Keratinocyte (primary cell): ENCODE measurements at regions not wholly inside any gene's neighbourhood (a gene's known extent, or its start where the extent isn't known, plus 50 kb on each side); places are given as distances from the start of the nearest gene placed in this dataset.

Source experiments
- DNase-seq: peaks from one replicate; pipeline ENCODE4 v3.0.0-alpha.2; 2011; ENCODE audit warnings: low read depth, missing footprints, low spot score
- FAIRE-seq: peaks from 2 replicates; lab custom pipeline; 2011; peaks lifted over from hg19 to GRCh38; lab: Jason Lieb, UNC
- H2AFZ ChIP-seq: 2 replicates; pipeline ENCODE4 v1.6.0; 2012; ENCODE audit warnings: low read length, control low read depth, inconsistent platforms; ENCODE audit not compliant: control insufficient read depth
- H3K27ac ChIP-seq: 2 replicates; pipeline ENCODE4 v1.5.1; 2011; ENCODE audit warnings: low read length; ENCODE audit not compliant: control insufficient read depth, insufficient read depth
- H3K27me3 ChIP-seq: 3 replicates; pipeline ENCODE4 v1.6.0; 2011; ENCODE audit warnings: low read length; ENCODE audit not compliant: control insufficient read depth, insufficient read depth; ENCODE audit errors: extremely low read depth
- H3K36me3 ChIP-seq, 2 experiments: 2 replicates in 1 of 2; 3 replicates in 1 of 2; pipeline ENCODE4 v1.5.1; 2011; ENCODE audit warnings: low read length in 2 of 2, mild to moderate bottlenecking in 1 of 2; ENCODE audit not compliant: control insufficient read depth in 2 of 2, insufficient read depth in 2 of 2; ENCODE audit errors: extremely low read depth in 1 of 2
- H3K4me1 ChIP-seq: 3 replicates; pipeline ENCODE4 v1.5.1; 2011; ENCODE audit warnings: low read length; ENCODE audit not compliant: control insufficient read depth, insufficient read depth; ENCODE audit errors: extremely low read depth
- H3K4me2 ChIP-seq: 3 replicates; pipeline ENCODE4 v1.6.0; 2011; ENCODE audit warnings: low read depth, low read length; ENCODE audit not compliant: control insufficient read depth, insufficient read depth; ENCODE audit errors: extremely low read depth
- H3K4me3 ChIP-seq, 3 experiments: fragments of 200-600 bp in 1 of 3; sonication (generic) in 1 of 3; 2 replicates in 2 of 3; 3 replicates in 1 of 3; pipeline ENCODE4 v1.5.1; 2011 to 2016; ENCODE audit warnings: low read length in 3 of 3, mild to moderate bottlenecking in 3 of 3, control low read depth in 2 of 3, inconsistent platforms in 1 of 3, low read depth in 1 of 3, mixed read lengths in 1 of 3, mixed run types in 1 of 3, moderate library complexity in 1 of 3; ENCODE audit not compliant: control insufficient read depth in 2 of 3, insufficient read depth in 2 of 3; ENCODE audit errors: extremely low read depth in 1 of 3
- H3K79me2 ChIP-seq: 2 replicates; pipeline ENCODE4 v1.6.0; 2012; ENCODE audit warnings: low read length; ENCODE audit not compliant: control insufficient read depth, insufficient read depth
- H3K9ac ChIP-seq: 3 replicates; pipeline ENCODE4 v1.6.0; 2011; ENCODE audit warnings: low read length; ENCODE audit not compliant: control insufficient read depth, insufficient read depth; ENCODE audit errors: extremely low read depth
- H3K9me1 ChIP-seq: 3 replicates; pipeline ENCODE4 v1.6.0; 2011; ENCODE audit warnings: low read length; ENCODE audit not compliant: control insufficient read depth, insufficient read depth; ENCODE audit errors: extremely low read depth
- H3K9me3 ChIP-seq: 2 replicates; pipeline ENCODE4 v1.5.1; 2012; ENCODE audit warnings: low read depth, low read length; ENCODE audit not compliant: control insufficient read depth
- H4K20me1 ChIP-seq: 3 replicates; pipeline ENCODE4 v1.6.0; 2011; ENCODE audit warnings: low read length; ENCODE audit not compliant: control insufficient read depth, insufficient read depth; ENCODE audit errors: extremely low read depth
- EZH2 ChIP-seq: IDR thresholded peaks from one replicate; pipeline ENCODE4 v1.6.1; 2012; ENCODE audit warnings: inconsistent platforms, mild to moderate bottlenecking, low read length, moderate library complexity
- dilution Hi-C: fragments of 300-500 bp; cut with MboI; formaldehyde crosslinking; loops from one replicate; pipeline ENCODE4 v1.7.0; 2020; ENCODE audit warnings: low sequenced_read_pairs; ENCODE audit not compliant: extremely low pct_ligation_motif_present
- TF ChIP-seq, protein P1 (sequence below), 3 experiments: IDR thresholded peaks in 1 of 3; conservative IDR thresholded peaks in 1 of 3; optimal IDR thresholded peaks in 1 of 3; 2 replicates in 2 of 3; 3 replicates in 1 of 3; pipeline versions ENCODE3 to v1.5.1; 2011; ENCODE audit warnings: low read length in 3 of 3, mild to moderate bottlenecking in 3 of 3, moderate library complexity in 2 of 3, control low read depth in 1 of 3, inconsistent platforms in 1 of 3; ENCODE audit not compliant: insufficient read depth in 2 of 3; ENCODE audit errors: extremely low read depth in 1 of 3

DNA sequence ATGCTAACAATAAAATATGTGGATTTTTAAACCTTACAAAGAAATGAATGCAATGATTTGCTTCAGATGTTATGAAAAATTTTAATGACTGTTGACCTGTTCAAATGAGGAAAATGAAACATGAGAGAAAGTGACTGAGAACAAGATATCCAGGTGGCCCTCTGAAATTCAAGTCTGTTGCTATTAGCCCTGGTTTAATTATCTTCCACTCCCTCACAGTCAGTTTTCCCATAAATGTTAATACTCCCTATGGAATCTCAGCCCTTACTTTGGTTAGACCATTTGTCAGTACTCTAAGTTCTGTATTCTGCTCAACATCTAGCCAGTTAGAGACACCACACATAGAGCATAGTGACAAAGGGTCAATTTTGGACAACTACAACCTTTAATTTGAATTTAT, 327.8 kb downstream of the PDGFC start:
- Histone ChIP-seq H4K20me1 (no peaks in the 10 kb centered on the region), H2AFZ (no peak overlapping the region), H3K4me1 (no peaks in the 10 kb centered on the region), H3K9me1 (no peaks in the 10 kb centered on the region), H3K79me2 (no peaks in the 10 kb centered on the region), H3K4me3 (no peak overlapping the region), H3K9me3 (no peaks in the 10 kb centered on the region), H3K36me3 (no peaks in the 10 kb centered on the region), H3K9ac (no peak overlapping the region), H3K4me2 (no peak overlapping the region), H3K27ac (no peak overlapping the region), H3K27me3 (no peaks in the 10 kb centered on the region)
- FAIRE-seq (no peak), DNase-seq (no peak)
- TF ChIP-seq EZH2, result no peak
- TF ChIP-seq, protein P1, sequence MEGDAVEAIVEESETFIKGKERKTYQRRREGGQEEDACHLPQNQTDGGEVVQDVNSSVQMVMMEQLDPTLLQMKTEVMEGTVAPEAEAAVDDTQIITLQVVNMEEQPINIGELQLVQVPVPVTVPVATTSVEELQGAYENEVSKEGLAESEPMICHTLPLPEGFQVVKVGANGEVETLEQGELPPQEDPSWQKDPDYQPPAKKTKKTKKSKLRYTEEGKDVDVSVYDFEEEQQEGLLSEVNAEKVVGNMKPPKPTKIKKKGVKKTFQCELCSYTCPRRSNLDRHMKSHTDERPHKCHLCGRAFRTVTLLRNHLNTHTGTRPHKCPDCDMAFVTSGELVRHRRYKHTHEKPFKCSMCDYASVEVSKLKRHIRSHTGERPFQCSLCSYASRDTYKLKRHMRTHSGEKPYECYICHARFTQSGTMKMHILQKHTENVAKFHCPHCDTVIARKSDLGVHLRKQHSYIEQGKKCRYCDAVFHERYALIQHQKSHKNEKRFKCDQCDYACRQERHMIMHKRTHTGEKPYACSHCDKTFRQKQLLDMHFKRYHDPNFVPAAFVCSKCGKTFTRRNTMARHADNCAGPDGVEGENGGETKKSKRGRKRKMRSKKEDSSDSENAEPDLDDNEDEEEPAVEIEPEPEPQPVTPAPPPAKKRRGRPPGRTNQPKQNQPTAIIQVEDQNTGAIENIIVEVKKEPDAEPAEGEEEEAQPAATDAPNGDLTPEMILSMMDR (optimal IDR thresholded peaks at IDR 0.05 in 1 of 3, IDR thresholded peaks at IDR 0.05 in 1 of 3, conservative IDR thresholded peaks at IDR 0.05 in 1 of 3; ENCODE audit: extremely low read depth in 1 of 3, insufficient read depth in 2 of 3, low read length in 3 of 3), result no peak
- dilution Hi-C loops, result no loop called here

DNA sequence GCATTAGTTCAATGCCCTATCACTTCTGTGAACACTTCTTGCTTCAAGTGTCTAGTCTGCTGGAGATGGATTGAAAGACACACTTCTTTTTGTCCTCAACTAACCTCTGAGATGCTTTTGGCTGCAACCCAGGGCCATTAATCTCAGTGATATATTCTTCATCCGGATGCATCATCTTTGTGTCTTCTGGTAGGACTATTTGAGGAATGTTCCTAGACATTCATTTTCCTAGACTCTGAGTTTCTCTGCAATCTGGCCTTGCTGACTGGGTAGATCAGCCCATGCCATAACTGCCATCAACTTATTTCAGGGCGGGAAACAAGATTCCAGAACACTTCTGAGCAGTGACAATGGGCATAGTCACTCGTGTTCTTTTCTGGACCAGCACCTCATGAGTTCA, 329.4 kb downstream of the PDGFC start:
- DNase-seq, result no peak

More for the DNA sequence above, 329.4 kb downstream of the PDGFC start:
- Histone ChIP-seq H3K36me3 (no peaks in the 10 kb centered on the region), H4K20me1 (no peaks in the 10 kb centered on the region), H3K27ac (no peak overlapping the region), H3K27me3 (no peaks in the 10 kb centered on the region), H3K4me2 (no peak overlapping the region), H2AFZ (no peak overlapping the region), H3K4me1 (no peaks in the 10 kb centered on the region), H3K9ac (no peak overlapping the region), H3K9me3 (no peaks in the 10 kb centered on the region), H3K9me1 (no peaks in the 10 kb centered on the region), H3K79me2 (no peaks in the 10 kb centered on the region), H3K4me3 (no peak overlapping the region)
- FAIRE-seq, result no peak
- TF ChIP-seq, protein P1 (optimal IDR thresholded peaks at IDR 0.05 in 1 of 3, IDR thresholded peaks at IDR 0.05 in 1 of 3, conservative IDR thresholded peaks at IDR 0.05 in 1 of 3; ENCODE audit: extremely low read depth in 1 of 3, insufficient read depth in 2 of 3, low read length in 3 of 3), result no peak
- no peak for TF ChIP-seq EZH2
- dilution Hi-C loops, result no loop called here
